HL-60 (cell line): ENCODE measurements at regions not wholly inside any gene's neighbourhood (a gene's known extent, or its start where the extent isn't known, plus 50 kb on each side); places are given as distances from the start of the nearest gene placed in this dataset.
"Not testable (repeated sequence)": the region's sequence is repeated elsewhere in the genome, so short reads cannot be mapped to it uniquely, and the experiment has no call there.

Experiments
- CTCF ChIP-seq: IDR thresholded peaks from one replicate; pipeline ENCODE4 v1.5.1; 2011; ENCODE audit warnings: low read length, control low read depth, inconsistent platforms; ENCODE audit not compliant: insufficient read depth
- GABPA ChIP-seq: IDR thresholded peaks from 2 replicates; pipeline ENCODE4 v1.6.1; 2012; ENCODE audit warnings: low read depth
- POLR2AphosphoS5 ChIP-seq: IDR thresholded peaks from 2 replicates; pipeline ENCODE4 v1.6.1; 2012; ENCODE audit warnings: low read depth
- REST ChIP-seq: IDR thresholded peaks from 2 replicates; pipeline ENCODE4 v1.6.1; 2012; ENCODE audit warnings: low read depth; ENCODE audit not compliant: insufficient replicate concordance

- TF ChIP-seq CTCF, POLR2AphosphoS5, REST, GABPA: not testable (repeated sequence)
Observed at GRCh38 chr4:85054925-85055324, 88.4 kb upstream of the WDFY3 start.
